H9 (cell line): ENCODE measurements at regions not wholly inside any gene's neighbourhood (a gene's known extent, or its start where the extent isn't known, plus 50 kb on each side); places are given as distances from the start of the nearest gene placed in this dataset.

Experiments
- DNase-seq: peaks from one replicate; pipeline ENCODE4 v3.0.0-alpha.2; 2017
- H2AFZ ChIP-seq: one replicate; pipeline ENCODE4 v1.6.1; 2013; ENCODE audit warnings: mild to moderate bottlenecking, low read length, control low read depth, moderate library complexity
- H2AK5ac ChIP-seq: 2 replicates; pipeline ENCODE4 v1.6.1; 2013; ENCODE audit warnings: low read length, control low read depth, mixed read lengths; ENCODE audit not compliant: insufficient read length
- H2BK120ac ChIP-seq: one replicate; pipeline ENCODE4 v1.6.1; 2013; ENCODE audit warnings: low read depth, mild to moderate bottlenecking, low read length, control low read depth, inconsistent platforms; ENCODE audit not compliant: poor library complexity, severe bottlenecking
- H2BK12ac ChIP-seq: 2 replicates; pipeline ENCODE4 v1.6.1; 2013; ENCODE audit warnings: low read length, control low read depth, mixed read lengths, low read depth; ENCODE audit not compliant: insufficient read length
- H2BK15ac ChIP-seq: 2 replicates; pipeline ENCODE4 v1.6.1; 2013; ENCODE audit warnings: low read depth, low read length, control low read depth
- H2BK20ac ChIP-seq: one replicate; pipeline ENCODE4 v1.6.1; 2013; ENCODE audit warnings: low read depth, mild to moderate bottlenecking, low read length, control low read depth, inconsistent platforms; ENCODE audit not compliant: poor library complexity, severe bottlenecking
- H2BK5ac ChIP-seq: 2 replicates; pipeline ENCODE4 v1.6.1; 2013; ENCODE audit warnings: low read length, control low read depth, mixed read lengths; ENCODE audit not compliant: insufficient read length
- H3K14ac ChIP-seq: 2 replicates; pipeline ENCODE4 v1.6.1; 2013; ENCODE audit warnings: low read length, control low read depth; ENCODE audit not compliant: insufficient read depth
- H3K18ac ChIP-seq: 2 replicates; pipeline ENCODE4 v1.6.1; 2013; ENCODE audit warnings: low read depth, mild to moderate bottlenecking, mixed read lengths, low read length, control low read depth; ENCODE audit not compliant: insufficient read length
- H3K23ac ChIP-seq: 2 replicates; pipeline ENCODE4 v1.6.1; 2013; ENCODE audit warnings: low read length, control low read depth, mixed read lengths, low read depth; ENCODE audit not compliant: insufficient read length
- H3K23me2 ChIP-seq: 2 replicates; pipeline ENCODE4 v1.6.1; 2013; ENCODE audit warnings: low read depth, mild to moderate bottlenecking, mixed read lengths, low read length, control low read depth; ENCODE audit not compliant: insufficient read length, poor library complexity, severe bottlenecking
- H3K27ac ChIP-seq: 2 replicates; pipeline ENCODE4 v1.5.1; 2013; ENCODE audit warnings: low read length, control low read depth, mixed read lengths, low read depth; ENCODE audit not compliant: insufficient read length
- H3K27me3 ChIP-seq: 2 replicates; pipeline ENCODE4 v1.6.1; 2013; ENCODE audit warnings: low read length, control low read depth, inconsistent platforms; ENCODE audit not compliant: insufficient read depth
- H3K4ac ChIP-seq: 2 replicates; pipeline ENCODE4 v1.6.1; 2013; ENCODE audit warnings: low read depth, mild to moderate bottlenecking, control low read depth, inconsistent platforms, low read length, moderate library complexity
- H3K4me1 ChIP-seq: 2 replicates; pipeline ENCODE4 v1.6.1; 2013; ENCODE audit warnings: low read length, control low read depth, inconsistent platforms; ENCODE audit not compliant: insufficient read depth
- H3K4me2 ChIP-seq: 2 replicates; pipeline ENCODE4 v1.6.1; 2013; ENCODE audit warnings: low read length, control low read depth, mixed read lengths; ENCODE audit not compliant: insufficient read length, insufficient read depth
- H3K56ac ChIP-seq: 2 replicates; pipeline ENCODE4 v1.6.1; 2013; ENCODE audit warnings: low read depth, mild to moderate bottlenecking, mixed read lengths, low read length, control low read depth; ENCODE audit not compliant: insufficient read length
- H3K79me1 ChIP-seq: 2 replicates; pipeline ENCODE4 v1.6.1; 2013; ENCODE audit warnings: low read depth, mild to moderate bottlenecking, moderate library complexity, low read length, control low read depth, inconsistent platforms; ENCODE audit not compliant: insufficient read depth, poor library complexity, severe bottlenecking
- H3K79me2 ChIP-seq: 2 replicates; pipeline ENCODE4 v1.6.1; 2013; ENCODE audit warnings: low read length, control low read depth, inconsistent platforms; ENCODE audit not compliant: insufficient read depth
- H3K9ac ChIP-seq: 2 replicates; pipeline ENCODE4 v1.6.1; 2013; ENCODE audit warnings: low read length, control low read depth, mixed read lengths; ENCODE audit not compliant: insufficient read length; ENCODE audit errors: extremely low read depth
- H3K9me3 ChIP-seq: one replicate; pipeline ENCODE4 v1.6.1; 2013; ENCODE audit warnings: low read depth, low read length, inconsistent platforms; ENCODE audit not compliant: control insufficient read depth
- H3T11ph ChIP-seq: one replicate; pipeline ENCODE4 v1.6.1; 2013; ENCODE audit warnings: mild to moderate bottlenecking, low read length, control low read depth, inconsistent platforms
- H4K20me1 ChIP-seq: one replicate; pipeline ENCODE4 v1.6.1; 2013; ENCODE audit not compliant: control insufficient read depth, insufficient read length, insufficient read depth
- H4K5ac ChIP-seq: 2 replicates; pipeline ENCODE4 v1.6.1; 2013; ENCODE audit warnings: low read depth, mild to moderate bottlenecking, mixed read lengths, low read length, control low read depth; ENCODE audit not compliant: insufficient read length
- H4K8ac ChIP-seq: replicated peaks from 2 replicates; pipeline ENCODE4 v1.6.1; 2013; ENCODE audit warnings: low read length, control low read depth, mixed read lengths, low read depth; ENCODE audit not compliant: insufficient read length
- H4K91ac ChIP-seq: 2 replicates; pipeline ENCODE4 v1.6.1; 2013; ENCODE audit warnings: low read depth, mild to moderate bottlenecking, moderate library complexity, mixed read lengths, low read length, control low read depth; ENCODE audit not compliant: insufficient read length
- H3K27ac Mint-ChIP-seq, 3 experiments: 2 replicates in 2 of 3; 3 replicates in 1 of 3; pipeline ENCODE4 v1.8.0; 2020 to 2021; ENCODE audit warnings: mixed read lengths in 3 of 3, mild to moderate bottlenecking in 1 of 3, moderate library complexity in 1 of 3
- H3K27me3 Mint-ChIP-seq: 2 replicates; pipeline ENCODE4 v1.8.0; 2021; ENCODE audit warnings: low read depth, mild to moderate bottlenecking, moderate library complexity, mixed read lengths
- H3K36me3 Mint-ChIP-seq, 3 experiments: 2 replicates in 2 of 3; 3 replicates in 1 of 3; pipeline ENCODE4 v1.8.0; 2020 to 2021; ENCODE audit warnings: low read depth in 3 of 3, mixed read lengths in 3 of 3; ENCODE audit not compliant: insufficient read depth in 1 of 3
- H3K4me1 Mint-ChIP-seq, 2 experiments: 2 replicates each; pipeline ENCODE4 v1.8.0; 2020; ENCODE audit warnings: mixed read lengths in 2 of 2
- H3K4me3 Mint-ChIP-seq, 2 experiments: 2 replicates in 1 of 2; 3 replicates in 1 of 2; pipeline ENCODE4 v1.8.0; 2020 to 2021; ENCODE audit warnings: mild to moderate bottlenecking in 2 of 2, mixed read lengths in 2 of 2, moderate library complexity in 1 of 2
- H3K9me3 Mint-ChIP-seq, 2 experiments: 2 replicates in 1 of 2; 3 replicates in 1 of 2; pipeline ENCODE4 v1.8.0; 2020; ENCODE audit warnings: mild to moderate bottlenecking in 2 of 2, mixed read lengths in 2 of 2, moderate library complexity in 1 of 2
- TF ChIP-seq, protein P1 (sequence below): fragments of 200-600 bp; sonication (generic); conservative IDR thresholded peaks from 3 replicates; pipeline ENCODE4 v1.8.0; 2021; ENCODE audit warnings: antibody characterized with exemption, mild to moderate bottlenecking

DNA sequence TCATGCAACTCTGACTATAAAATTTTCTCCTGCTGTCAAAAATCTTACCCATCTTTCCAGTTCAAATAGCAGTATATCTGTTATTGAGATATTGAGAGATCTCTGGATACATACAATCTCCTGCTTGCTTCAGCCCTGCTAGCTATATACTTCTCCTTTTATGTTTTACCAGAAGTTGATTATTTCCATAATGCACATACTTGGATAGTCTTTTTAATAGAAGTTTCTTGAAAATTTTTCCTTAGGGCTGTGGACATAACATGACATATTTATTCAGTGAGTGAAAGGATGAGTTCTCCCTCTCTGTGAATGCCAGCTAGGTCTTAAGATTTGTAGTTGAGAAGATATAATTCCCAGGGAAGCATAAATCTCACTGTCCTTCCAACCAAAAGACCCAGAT, 234.1 kb upstream of the NR3C2 start:
- no peak overlapping the region for H3K23ac ChIP-seq
- H3K27me3 Mint-ChIP-seq = no peaks in the 10 kb centered on the region
- H3K18ac ChIP-seq = no peak overlapping the region
- no peak overlapping the region for H2BK5ac ChIP-seq
- TF ChIP-seq, protein P1, sequence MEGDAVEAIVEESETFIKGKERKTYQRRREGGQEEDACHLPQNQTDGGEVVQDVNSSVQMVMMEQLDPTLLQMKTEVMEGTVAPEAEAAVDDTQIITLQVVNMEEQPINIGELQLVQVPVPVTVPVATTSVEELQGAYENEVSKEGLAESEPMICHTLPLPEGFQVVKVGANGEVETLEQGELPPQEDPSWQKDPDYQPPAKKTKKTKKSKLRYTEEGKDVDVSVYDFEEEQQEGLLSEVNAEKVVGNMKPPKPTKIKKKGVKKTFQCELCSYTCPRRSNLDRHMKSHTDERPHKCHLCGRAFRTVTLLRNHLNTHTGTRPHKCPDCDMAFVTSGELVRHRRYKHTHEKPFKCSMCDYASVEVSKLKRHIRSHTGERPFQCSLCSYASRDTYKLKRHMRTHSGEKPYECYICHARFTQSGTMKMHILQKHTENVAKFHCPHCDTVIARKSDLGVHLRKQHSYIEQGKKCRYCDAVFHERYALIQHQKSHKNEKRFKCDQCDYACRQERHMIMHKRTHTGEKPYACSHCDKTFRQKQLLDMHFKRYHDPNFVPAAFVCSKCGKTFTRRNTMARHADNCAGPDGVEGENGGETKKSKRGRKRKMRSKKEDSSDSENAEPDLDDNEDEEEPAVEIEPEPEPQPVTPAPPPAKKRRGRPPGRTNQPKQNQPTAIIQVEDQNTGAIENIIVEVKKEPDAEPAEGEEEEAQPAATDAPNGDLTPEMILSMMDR = no peak
- no peak overlapping the region for H2AK5ac ChIP-seq
- H4K5ac ChIP-seq = no peak overlapping the region
- no peaks in the 10 kb centered on the region for H3K9me3 Mint-ChIP-seq
- H3K4ac ChIP-seq = no peak overlapping the region
- H4K8ac ChIP-seq = no peak overlapping the region
- H2BK120ac ChIP-seq = no peak overlapping the region
- H3K56ac ChIP-seq = no peak overlapping the region
- H3K36me3 Mint-ChIP-seq = no peaks in the 10 kb centered on the region
- H2BK20ac ChIP-seq = no peak overlapping the region
- H3K4me1 Mint-ChIP-seq = no peaks in the 10 kb centered on the region
- H2BK12ac ChIP-seq = no peak overlapping the region
- H3K4me3 Mint-ChIP-seq = no peak overlapping the region
- no peaks in the 10 kb centered on the region for H3K27me3 ChIP-seq
- H3K4me1 ChIP-seq = no peaks in the 10 kb centered on the region
- no peaks in the 10 kb centered on the region for H3K9me3 ChIP-seq
- H3K79me2 ChIP-seq = no peaks in the 10 kb centered on the region
- no peaks in the 10 kb centered on the region for H3K23me2 ChIP-seq
- H3K27ac ChIP-seq = no peak overlapping the region
- H3K14ac ChIP-seq = no peak overlapping the region
- no peak overlapping the region for H3K9ac ChIP-seq
- no peaks in the 10 kb centered on the region for H3K79me1 ChIP-seq
- H4K91ac ChIP-seq = no peak overlapping the region
- no peak for DNase-seq
- H2BK15ac ChIP-seq = no peak overlapping the region
- no peak overlapping the region for H2AFZ ChIP-seq
- H4K20me1 ChIP-seq = no peaks in the 10 kb centered on the region
- no peak overlapping the region for H3T11ph ChIP-seq
- no peak overlapping the region for H3K4me2 ChIP-seq
- no peak overlapping the region for H3K27ac Mint-ChIP-seq
